Heart left ventricle (tissue), 13 donors: ENCODE measurements at regions not wholly inside any gene's neighbourhood (a gene's known extent, or its start where the extent isn't known, plus 50 kb on each side); places are given as distances from the start of the nearest gene placed in this dataset.

Experiments used
- CTCF ChIP-seq, 12 donors: fragments of 200-600 bp; sonication (generic) in 4 of 12; IDR thresholded peaks; one replicate each; pipeline versions ENCODE4 v1.5.0 to v1.8.0; 2018 to 2022; ENCODE audit warnings: antibody characterized with exemption in 12 of 12, mild to moderate bottlenecking in 5 of 12
- POLR2A ChIP-seq, 2 donors: fragments of 450-650 bp; IDR thresholded peaks; one replicate each; pipeline ENCODE4 v1.6.1; 2017; ENCODE audit warnings: antibody characterized with exemption in 2 of 2, mild to moderate bottlenecking in 2 of 2, moderate library complexity in 2 of 2
- donor health status: ischemic (EF 13 %, LVEDD 7.1; RV severe dilation, severe dysfunction).
- donor health status: DM: no; HTN: yes; CAD: no.
- donor health status: DM: no; HTN: no; CAD: no.
- donor health status: ischemic (EF 25% LVEDD 6.9; RV normal size, moderate dysfunction).
- donor health status: ischemic (EF 25% LVEDD 5.7; RV mildly dilated, moderate dysfunction).
- donor health status: ischemic (EF 35%, LVEDD 5.7; RV mildly dilated, moderate dysfunction).
- donor health status: nonischemic (EF 11% LVEDD 7.7; RV severe dilation, severe dysfunction).
- donor health status: DM: yes; HTN: yes; CAD: no.
- donor health status: PGD.
- donor health status: ischemic (EF 29% LVEDD 5.4; RV normal size, mild dysfunction).
- donor health status: nonischemic (EF 23%, LVEDD 6.1; RV moderate dilation, normal function).

GRCh38 chr7:9822458-9823290 is 1151.0 kb upstream of the PHF14 start:
- TF ChIP-seq CTCF (IDR thresholded peaks at IDR 0.05): no peak
- no peak for TF ChIP-seq POLR2A (IDR thresholded peaks at IDR 0.05)
